ENCODE measurements at regions not wholly inside any gene's neighbourhood (a gene's known extent, or its start where the extent isn't known, plus 50 kb on each side); places are given as distances from the start of the nearest gene placed in this dataset.

GRCh38 chr11:43122546-43122945 lies 189.2 kb upstream of the API5 start:
- no peak for TF ChIP-seq CTCF (IDR thresholded peaks at IDR 0.05)
- no peak for TF ChIP-seq POLR2AphosphoS5 (IDR thresholded peaks at IDR 0.05; ENCODE audit: low read depth, low read length)
- TF ChIP-seq REST (IDR thresholded peaks at IDR 0.05; ENCODE audit: insufficient read depth in 1 of 2, low read depth in 2 of 2, low read length in 1 of 2) = no peak
- TF ChIP-seq SIN3A (IDR thresholded peaks at IDR 0.05; ENCODE audit: borderline replicate concordance, insufficient read depth, low read depth, low read length) = no peak
- no peak for TF ChIP-seq TCF7L2 (IDR thresholded peaks at IDR 0.05; ENCODE audit: low read depth, low read length)

Measured in Panc1 (cell line).